COLO829 (cell line): ENCODE measurements at regions not wholly inside any gene's neighbourhood (a gene's known extent, or its start where the extent isn't known, plus 50 kb on each side); places are given as distances from the start of the nearest gene placed in this dataset.

ENCODE experiments used
- DNase-seq: peaks from one replicate; pipeline ENCODE4 v3.0.0; 2012; ENCODE audit warnings: low spot score

DNA sequence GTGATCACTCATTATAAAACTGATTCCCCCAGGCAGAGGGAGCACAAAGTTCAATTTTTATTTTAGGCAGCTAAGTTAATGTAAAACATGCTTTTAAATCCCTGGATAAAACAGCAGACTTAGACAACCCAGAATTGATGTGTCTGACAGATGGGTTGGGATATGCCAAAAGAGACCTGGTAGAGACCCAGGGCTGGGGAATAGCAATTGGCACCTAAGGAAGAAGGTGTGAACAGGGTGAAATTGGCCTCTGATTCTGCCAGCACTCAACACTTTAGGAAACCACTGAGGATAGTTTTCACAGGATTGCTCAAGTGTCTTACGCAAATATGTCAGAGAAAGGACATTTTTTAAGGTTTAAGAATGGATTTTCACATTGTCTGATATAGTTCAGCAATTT is 938.2 kb upstream of the CDH8 start:
- DNase-seq: no peak

- no peak for DNase-seq
Observed at GRCh38 chr16:62970851-62971250, 934.6 kb upstream of the CDH8 start.

DNA sequence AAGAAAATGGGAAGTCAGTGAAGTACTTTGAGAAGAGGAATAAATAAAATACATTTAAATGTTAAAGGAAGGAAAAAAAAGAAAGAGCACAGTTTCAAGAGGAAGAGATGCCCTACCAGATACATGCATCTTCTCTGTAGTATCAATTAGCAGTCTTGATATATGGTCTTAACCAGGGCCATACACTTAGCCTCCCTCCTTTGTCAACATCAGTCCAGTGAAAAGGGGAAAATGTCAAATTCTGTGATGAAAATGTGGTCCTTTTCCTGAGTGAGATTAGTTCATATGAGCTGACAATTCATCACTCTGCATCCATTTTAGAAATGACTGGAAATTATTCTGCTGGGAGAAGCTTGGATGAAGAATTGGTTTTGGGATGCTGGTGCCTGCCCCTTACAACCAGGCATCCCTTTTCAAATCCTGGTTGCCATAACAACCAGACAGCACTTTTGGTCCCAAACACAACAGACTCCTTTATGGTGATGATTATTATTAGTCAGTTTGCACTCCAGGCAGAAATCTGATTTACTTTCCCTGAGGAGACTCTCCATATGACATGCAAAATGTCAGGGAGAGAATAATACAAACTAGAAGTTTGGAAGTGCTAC is 933.6 kb upstream of the CDH8 start:
- DNase-seq: no peak

GRCh38 chr16:62967611-62968010 is 931.4 kb upstream of the CDH8 start:
- DNase-seq: no peak

DNA sequence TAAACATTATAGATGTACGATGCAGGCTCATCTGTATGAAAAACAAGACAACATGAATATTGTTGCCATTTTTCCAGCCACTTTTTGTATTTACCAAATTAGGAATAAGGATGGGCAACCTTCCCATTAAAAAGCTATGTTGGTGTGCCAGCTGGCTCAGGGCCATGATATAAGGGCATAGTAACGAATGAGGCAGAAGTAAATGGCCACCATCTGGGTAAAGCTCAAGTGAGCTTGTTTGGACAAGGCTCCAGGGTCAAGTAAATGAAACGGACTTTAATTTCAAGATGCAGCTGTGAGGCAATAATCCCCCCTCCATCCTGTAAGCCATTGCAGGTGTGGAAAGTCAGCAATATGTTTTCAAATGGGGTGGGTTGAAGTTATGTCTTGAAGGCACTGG is 930.9 kb upstream of the CDH8 start:
- DNase-seq: no peak

DNA sequence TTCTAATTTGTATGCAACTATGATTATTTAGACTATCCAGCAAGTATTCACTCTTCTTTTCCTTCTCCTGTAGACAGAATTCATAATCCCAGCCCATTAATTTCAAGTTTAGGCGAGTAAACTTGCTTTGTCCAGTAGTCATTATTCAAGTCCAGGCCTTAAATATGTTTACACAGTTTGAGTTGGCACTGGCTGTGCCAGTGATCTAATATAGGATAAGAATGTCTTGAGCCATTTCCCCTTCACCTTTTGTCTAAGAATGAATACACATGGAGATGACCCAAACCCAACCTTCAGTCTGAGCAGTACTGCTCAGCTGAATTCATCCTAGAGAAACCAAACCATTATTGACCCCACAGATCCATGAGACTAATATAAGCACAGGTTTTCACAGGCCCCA is 930.4 kb upstream of the CDH8 start:
- no peak for DNase-seq

GRCh38 chr16:62965831-62966230 is 929.6 kb upstream of the CDH8 start:
- DNase-seq: no peak

GRCh38 chr16:62963846-62964245 is 927.6 kb upstream of the CDH8 start:
- no peak for DNase-seq

DNA sequence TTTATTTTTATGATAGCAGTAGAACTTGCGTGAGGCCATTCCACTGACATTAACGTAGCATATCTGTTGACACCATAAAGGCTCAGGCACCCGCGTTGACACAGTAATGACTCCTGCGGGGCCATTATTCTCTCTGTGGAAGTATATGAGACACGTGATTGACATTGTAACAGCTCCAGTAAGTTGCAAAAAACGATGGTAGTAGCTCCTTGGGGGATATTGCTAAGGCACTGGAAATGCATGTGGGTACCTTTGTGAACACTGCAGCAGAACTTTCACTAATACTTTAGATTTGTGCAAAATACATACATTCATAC is 918.8 kb upstream of the CDH8 start:
- DNase-seq: no peak

DNA sequence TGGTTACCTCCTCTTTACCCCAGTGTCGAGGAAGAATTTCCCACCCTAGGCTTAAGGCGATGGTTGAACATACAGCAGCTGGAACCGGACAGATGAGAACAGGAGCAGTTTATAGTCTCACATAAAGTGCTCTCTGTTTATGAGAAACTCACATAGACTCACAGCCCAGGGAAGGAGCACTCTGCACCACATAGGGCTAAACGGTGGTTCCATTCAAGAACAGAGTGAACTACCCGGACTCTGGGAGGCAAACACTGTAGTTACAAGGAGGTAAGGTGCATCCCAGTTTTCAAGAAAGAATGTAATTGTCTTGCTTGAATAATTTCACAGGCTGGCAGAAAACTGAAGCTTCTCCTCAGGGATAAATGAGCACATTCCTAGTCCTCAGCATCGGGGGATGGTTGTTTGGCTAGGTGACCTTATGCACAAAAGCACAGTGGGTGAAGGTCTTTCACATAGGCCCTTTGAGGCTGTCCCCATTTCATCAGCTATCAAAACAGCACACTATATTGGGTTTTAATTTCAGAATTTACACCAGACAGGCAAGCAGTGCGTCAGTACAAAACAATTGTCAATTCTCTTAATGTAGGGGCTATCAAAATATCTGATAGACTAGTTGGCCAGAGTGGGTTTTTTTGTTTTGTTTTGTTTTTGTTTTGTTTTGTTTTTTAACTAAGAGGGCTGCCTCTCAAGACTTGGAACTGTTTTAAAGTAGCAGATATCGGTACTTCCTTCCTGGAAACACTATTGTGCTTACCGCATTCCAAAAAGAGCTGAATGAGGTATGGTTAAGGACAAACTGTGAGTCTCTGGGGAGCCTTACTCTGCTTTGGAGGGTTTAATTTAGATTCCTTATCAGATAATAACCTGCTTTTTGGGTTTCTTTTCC is 918.1 kb upstream of the CDH8 start:
- no peak for DNase-seq

GRCh38 chr16:62950351-62950750 is 914.1 kb upstream of the CDH8 start:
- no peak for DNase-seq

DNA sequence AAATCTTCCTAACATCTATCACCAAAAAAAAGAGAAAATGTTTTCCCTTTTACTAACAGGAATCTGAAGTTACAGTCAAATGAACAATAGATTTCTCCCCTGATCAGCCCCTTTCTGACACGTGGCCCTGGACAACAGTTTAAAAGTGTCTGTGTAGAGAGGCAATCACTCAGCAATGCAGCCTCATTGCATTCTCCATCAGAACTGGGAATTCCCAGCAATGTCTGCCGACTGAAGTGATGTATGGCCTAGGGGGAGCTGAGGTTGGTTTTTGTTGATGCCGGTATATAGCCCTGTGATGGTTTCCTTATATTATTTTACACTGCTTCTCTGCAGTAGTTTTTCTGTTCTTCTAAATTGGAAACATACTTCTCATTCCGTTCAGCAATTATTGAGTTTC is 904.3 kb upstream of the CDH8 start:
- no peak for DNase-seq

DNA sequence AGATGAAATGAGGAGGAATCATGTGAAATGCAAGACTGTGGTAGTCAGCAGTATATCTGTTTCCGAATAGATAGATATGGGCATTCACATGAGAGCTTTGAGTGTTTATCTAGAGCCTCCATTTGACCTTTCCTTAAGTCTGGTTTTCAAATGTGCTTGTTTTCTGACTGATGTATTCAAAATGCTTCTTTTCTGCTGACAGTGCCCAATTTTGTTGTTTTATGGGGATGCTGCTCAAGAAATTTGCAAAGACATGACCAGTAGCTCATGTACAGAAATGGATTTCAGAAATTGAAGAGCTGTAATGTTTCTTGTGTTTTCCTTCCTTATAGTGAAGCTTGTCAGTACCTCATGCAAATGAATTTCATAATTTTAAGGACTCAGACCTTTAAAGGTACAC is 903.4 kb upstream of the CDH8 start:
- DNase-seq: no peak

- no peak for DNase-seq
Observed at GRCh38 chr16:62933929-62934328, 897.7 kb upstream of the CDH8 start.

- DNase-seq: no peak
Observed at GRCh38 chr16:62929593-62929992, 893.4 kb upstream of the CDH8 start.

GRCh38 chr16:62927122-62927521 is 890.9 kb upstream of the CDH8 start:
- no peak for DNase-seq

- no peak for DNase-seq
Observed at GRCh38 chr16:62926121-62926801, 890.0 kb upstream of the CDH8 start.

- no peak for DNase-seq
Observed at GRCh38 chr16:62921904-62922303, 885.7 kb upstream of the CDH8 start.

DNA sequence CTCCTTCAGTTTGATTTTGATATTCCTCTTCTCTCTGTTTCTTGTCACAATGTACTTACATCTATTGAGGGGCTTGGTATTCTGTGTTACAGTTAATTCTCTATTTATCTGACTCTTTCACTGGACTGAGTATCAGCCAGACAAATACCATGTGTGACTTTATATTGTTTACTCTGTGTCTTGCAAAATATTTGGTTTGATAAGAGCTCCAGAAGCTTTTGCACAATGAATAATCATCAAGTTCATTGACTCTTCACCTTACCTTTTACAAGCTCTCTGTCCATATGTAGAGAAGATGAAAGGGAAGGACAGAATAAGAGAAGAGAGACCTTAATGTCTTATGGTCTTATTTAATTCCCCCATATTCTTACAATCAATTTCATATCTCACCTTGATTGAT is 877.7 kb upstream of the CDH8 start:
- DNase-seq: no peak

- no peak for DNase-seq
Observed at GRCh38 chr16:62913333-62913732, 877.1 kb upstream of the CDH8 start.

DNA sequence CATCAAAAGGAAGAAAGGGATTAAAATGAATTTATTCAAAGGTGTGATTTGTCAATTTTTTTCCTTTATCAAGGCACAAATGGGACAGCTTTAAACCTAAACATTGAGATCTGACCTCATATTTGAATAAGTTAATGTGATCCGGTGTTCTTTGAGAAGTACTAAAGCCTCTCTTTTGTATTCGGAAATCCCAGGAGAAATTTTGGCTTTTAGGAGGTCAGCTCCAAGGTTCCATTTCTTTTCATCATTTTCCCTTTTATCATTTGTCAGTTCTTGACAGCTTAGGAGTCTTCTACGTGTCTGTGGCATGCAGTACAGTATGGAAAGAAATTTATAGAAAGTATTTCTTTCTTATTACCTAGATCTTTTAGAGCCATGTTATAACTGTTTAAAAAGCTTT is 873.4 kb upstream of the CDH8 start:
- no peak for DNase-seq

- no peak for DNase-seq
Observed at GRCh38 chr16:62907562-62907961, 871.3 kb upstream of the CDH8 start.

DNA sequence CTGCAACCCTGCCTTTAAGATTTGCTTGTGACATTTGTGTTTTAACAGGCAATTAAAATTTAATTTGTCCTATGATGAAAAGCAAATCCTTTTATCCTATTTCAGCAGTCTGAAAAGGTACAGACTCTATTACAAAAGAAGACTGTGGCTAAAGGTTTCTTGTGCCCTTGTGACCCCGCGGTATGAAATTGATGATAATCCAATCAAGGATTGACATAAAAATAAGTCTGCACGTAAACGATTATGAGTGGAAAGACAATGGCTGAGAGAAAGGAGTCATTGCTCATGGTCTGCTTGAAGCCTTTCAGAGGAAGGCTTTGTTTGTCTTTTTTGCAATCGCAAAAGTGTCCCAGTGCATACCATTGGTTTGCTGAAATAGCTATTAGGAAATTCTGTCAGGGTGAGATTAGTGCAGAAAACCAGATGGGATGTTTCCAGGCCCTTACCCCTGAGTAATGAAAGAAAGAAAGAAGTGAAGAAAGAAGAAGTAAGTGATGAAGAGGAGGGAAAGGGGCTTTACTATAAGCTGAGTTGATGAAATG is 867.8 kb upstream of the CDH8 start:
- no peak for DNase-seq
